SK-N-DZ (cell line): ENCODE measurements at regions not wholly inside any gene's neighbourhood (a gene's known extent, or its start where the extent isn't known, plus 50 kb on each side); places are given as distances from the start of the nearest gene placed in this dataset.

Source experiments
- DNase-seq: peaks from one replicate; pipeline ENCODE4 v3.0.0-alpha.2; 2015; ENCODE audit warnings: low spot score

- no peak for DNase-seq
These were observed 243.9 kb upstream of the GULP1 start for GRCh38 chr2:188047735-188048134.

- DNase-seq, result no peak
These were observed 240.9 kb upstream of the GULP1 start for GRCh38 chr2:188050726-188051125.

GRCh38 chr2:188051706-188052105 is 240.0 kb upstream of the GULP1 start:
- no peak for DNase-seq

- DNase-seq, result no peak
These were observed 226.3 kb upstream of the GULP1 start for GRCh38 chr2:188065386-188065785.

GRCh38 chr2:188068093-188068492 is 223.6 kb upstream of the GULP1 start:
- DNase-seq, result no peak

GRCh38 chr2:188076149-188077056 is 215.3 kb upstream of the GULP1 start:
- no peak for DNase-seq

GRCh38 chr2:188077757-188078156 is 213.9 kb upstream of the GULP1 start:
- no peak for DNase-seq

GRCh38 chr2:188078534-188078933 is 213.1 kb upstream of the GULP1 start:
- no peak for DNase-seq

GRCh38 chr2:188079196-188079595 is 212.5 kb upstream of the GULP1 start:
- no peak for DNase-seq

- DNase-seq, result no peak
These were observed 206.3 kb upstream of the GULP1 start for GRCh38 chr2:188085421-188085820.

- DNase-seq, result no peak
These were observed 201.8 kb upstream of the GULP1 start for GRCh38 chr2:188089901-188090300.

GRCh38 chr2:188091220-188091619 is 200.5 kb upstream of the GULP1 start:
- peak; percentile 17 for DNase-seq

- DNase-seq, result no peak
These were observed 198.9 kb upstream of the GULP1 start for GRCh38 chr2:188092734-188093133.

GRCh38 chr2:188096910-188097309 is 194.8 kb upstream of the GULP1 start:
- DNase-seq, result peak; percentile 67

GRCh38 chr2:188102881-188103280 is 188.8 kb upstream of the GULP1 start:
- DNase-seq, result no peak

GRCh38 chr2:188114014-188114413 is 177.7 kb upstream of the GULP1 start:
- DNase-seq, result peak; percentile 57

GRCh38 chr2:188117706-188118105 is 174.0 kb upstream of the GULP1 start:
- DNase-seq, result no peak

- no peak for DNase-seq
These were observed 173.2 kb upstream of the GULP1 start for GRCh38 chr2:188118431-188118830.

GRCh38 chr2:188119112-188119838 is 172.4 kb upstream of the GULP1 start:
- DNase-seq, result peak; percentile 56

- DNase-seq, result no peak
These were observed 168.7 kb upstream of the GULP1 start for GRCh38 chr2:188122985-188123384.

GRCh38 chr2:188129677-188130076 is 162.0 kb upstream of the GULP1 start:
- no peak for DNase-seq

GRCh38 chr2:188130317-188130716 is 161.4 kb upstream of the GULP1 start:
- DNase-seq, result no peak

- no peak for DNase-seq
These were observed 160.4 kb upstream of the GULP1 start for GRCh38 chr2:188131281-188131680.
